ENCODE measurements at regions not wholly inside any gene's neighbourhood (a gene's known extent, or its start where the extent isn't known, plus 50 kb on each side); places are given as distances from the start of the nearest gene placed in this dataset.

GRCh38 chr11:101326141-101326540 is 196.5 kb upstream of the PGR start (continued):
- TF ChIP-seq PRDM15 (CRISPR knock-in tag; IDR thresholded peaks at IDR 0.05) (no peak), ARID4B (CRISPR knock-in tag; IDR thresholded peaks at IDR 0.05; ENCODE audit: borderline replicate concordance) (no peak), ZNF281 (CRISPR knock-in tag; IDR thresholded peaks at IDR 0.05) (no peak), ZNF138 (CRISPR knock-in tag; conservative IDR thresholded peaks at IDR 0.05) (no peak), E2F4 (CRISPR knock-in tag; IDR thresholded peaks at IDR 0.05; ENCODE audit: borderline replicate concordance, low read depth) (no peak), CTCF (IDR thresholded peaks at IDR 0.05) (no peak), RELA (CRISPR knock-in tag; IDR thresholded peaks at IDR 0.05; ENCODE audit: borderline replicate concordance) (no peak), ELF4 (CRISPR knock-in tag; IDR thresholded peaks at IDR 0.05; ENCODE audit: low read depth) (no peak), E2F5 (CRISPR knock-in tag; IDR thresholded peaks at IDR 0.05) (no peak), MLX (CRISPR knock-in tag; IDR thresholded peaks at IDR 0.05) (no peak), GABPB1 (CRISPR knock-in tag; IDR thresholded peaks at IDR 0.05) (no peak), ZNF121 (CRISPR knock-in tag; IDR thresholded peaks at IDR 0.05) (no peak)

Measured in WTC11 (cell line).